ENCODE measurements at regions not wholly inside any gene's neighbourhood (a gene's known extent, or its start where the extent isn't known, plus 50 kb on each side); places are given as distances from the start of the nearest gene placed in this dataset.
"Not testable (repeated sequence)": the region's sequence is repeated elsewhere in the genome, so short reads cannot be mapped to it uniquely, and the experiment has no call there.

DNA sequence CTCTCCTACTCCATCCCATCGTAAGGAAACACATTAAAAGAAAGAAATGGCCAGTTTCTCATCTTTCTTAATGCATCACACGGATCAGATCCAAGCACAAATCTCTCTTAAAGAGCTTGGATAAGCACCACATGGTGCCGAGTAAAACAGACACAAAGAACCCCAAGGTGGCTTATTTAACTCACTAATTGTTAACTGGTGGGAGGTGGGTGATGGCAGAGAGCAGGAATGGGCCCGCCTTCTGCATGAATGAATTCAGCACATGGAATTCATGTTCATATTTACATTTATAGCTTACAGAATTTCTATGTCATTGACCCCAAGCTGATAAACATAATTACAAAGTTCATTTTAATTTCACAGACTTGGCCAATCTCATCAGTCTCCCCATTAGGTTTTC, 89.9 kb downstream of the MZT1 start:
- CTCF ChIA-PET = interaction anchor here (0.6 kb wide), 1 partner anchor 10 kb away, joined by 3 read pairs; no protein-coding TSS in a partner anchor
- no peaks in the 10 kb centered on the region for H3K4me1 Mint-ChIP-seq (ENCODE audit: low read depth)
- H3K9me3 Mint-ChIP-seq = no peaks in the 10 kb centered on the region
- POLR2A ChIA-PET = no interaction called here
- no peak overlapping the region for H3K4me3 Mint-ChIP-seq
- H3K36me3 Mint-ChIP-seq = no peaks in the 10 kb centered on the region
- DNase-seq = no peak
- no peaks in the 10 kb centered on the region for H3K27me3 Mint-ChIP-seq
- intact Hi-C loops (cut with micrococcal nuclease) = no loop called here
- no peak overlapping the region for H3K27ac Mint-ChIP-seq

DNA sequence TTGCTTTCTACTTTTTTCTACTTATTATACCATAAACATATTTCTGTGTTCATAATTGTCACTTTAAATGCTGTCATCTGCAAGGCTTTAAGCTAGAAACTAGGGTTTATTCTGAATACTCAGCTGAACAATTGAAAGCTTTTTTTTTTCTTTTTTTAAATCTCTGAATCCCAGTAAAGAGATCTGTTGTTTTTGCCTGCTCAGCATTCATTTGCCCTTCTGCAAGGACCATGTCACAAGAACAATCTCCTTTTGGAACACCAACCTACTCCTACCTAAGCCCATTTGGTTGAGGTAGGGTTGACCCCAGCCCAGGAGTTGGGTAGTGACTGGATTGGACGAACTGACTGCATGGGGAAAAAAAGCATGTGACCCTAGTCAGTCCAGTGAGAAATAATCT, 92.6 kb downstream of the MZT1 start:
- Mint-ChIP-seq H3K27me3 (peaks cover 3% of the 10 kb centered on the region), H3K36me3 (no peaks in the 10 kb centered on the region), H3K4me3 (no peak overlapping the region), H3K4me1 (ENCODE audit: low read depth) (no peaks in the 10 kb centered on the region), H3K9me3 (no peaks in the 10 kb centered on the region), H3K27ac (no peak overlapping the region)
- CTCF ChIA-PET = no interaction called here
- POLR2A ChIA-PET = no interaction called here
- no peak for DNase-seq
- intact Hi-C loops (cut with micrococcal nuclease) = no loop called here

DNA sequence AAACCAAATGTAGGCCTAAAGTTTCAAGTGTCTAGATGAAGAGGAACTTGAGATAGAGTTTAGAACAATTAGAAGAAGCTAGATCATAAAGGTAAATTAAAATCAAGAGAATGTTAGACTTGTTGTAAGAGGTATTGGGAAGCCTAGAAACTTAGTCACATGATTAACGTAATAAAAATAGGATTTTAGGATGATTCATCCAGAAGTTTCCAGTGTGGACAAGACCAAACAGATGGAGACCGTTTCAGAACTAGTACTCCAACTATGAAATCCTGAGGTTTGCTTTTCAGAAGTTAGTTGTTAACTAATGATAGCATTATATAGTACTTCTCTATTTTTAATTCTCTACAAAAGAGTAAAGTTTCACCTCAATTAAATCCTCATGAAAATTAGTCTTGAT, 104.9 kb downstream of the MZT1 start:
- no peak for DNase-seq
- H3K9me3 Mint-ChIP-seq = no peaks in the 10 kb centered on the region
- peaks cover 10% of the 10 kb centered on the region for H3K27me3 Mint-ChIP-seq
- H3K4me1 Mint-ChIP-seq (ENCODE audit: low read depth) = no peaks in the 10 kb centered on the region
- no peak overlapping the region for H3K4me3 Mint-ChIP-seq
- intact Hi-C loops (cut with micrococcal nuclease) = no loop called here
- ChIA-PET POLR2A (no interaction called here), CTCF (no interaction called here)
- H3K36me3 Mint-ChIP-seq = no peaks in the 10 kb centered on the region
- H3K27ac Mint-ChIP-seq = no peak overlapping the region

DNA sequence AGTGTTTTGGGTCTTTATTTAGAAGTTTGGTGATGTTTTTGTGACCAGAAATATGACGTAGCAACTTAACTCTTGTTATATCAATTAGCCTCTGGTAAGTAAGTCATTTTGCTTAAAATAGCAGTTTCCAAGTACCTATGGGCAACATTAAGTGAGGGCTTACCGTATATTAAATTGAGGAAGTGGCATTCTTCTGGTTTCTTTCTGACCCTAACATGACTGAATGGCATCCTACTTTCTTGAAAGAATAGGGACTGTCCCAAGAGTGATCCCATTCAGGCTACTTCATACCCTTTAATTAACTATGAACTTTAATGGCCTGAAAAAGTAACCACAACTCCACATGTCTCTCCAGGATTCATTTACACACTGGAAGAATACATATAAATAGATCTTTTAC, 106.6 kb downstream of the MZT1 start:
- peaks cover 1% of the 10 kb centered on the region for H3K27me3 Mint-ChIP-seq
- H3K27ac Mint-ChIP-seq = no peak overlapping the region
- H3K9me3 Mint-ChIP-seq = no peaks in the 10 kb centered on the region
- H3K4me1 Mint-ChIP-seq (ENCODE audit: low read depth) = no peaks in the 10 kb centered on the region
- POLR2A ChIA-PET = no interaction called here
- no peak overlapping the region for H3K4me3 Mint-ChIP-seq
- no peak for DNase-seq
- H3K36me3 Mint-ChIP-seq = no peaks in the 10 kb centered on the region
- intact Hi-C loops (cut with micrococcal nuclease) = no loop called here
- CTCF ChIA-PET = no interaction called here

DNA sequence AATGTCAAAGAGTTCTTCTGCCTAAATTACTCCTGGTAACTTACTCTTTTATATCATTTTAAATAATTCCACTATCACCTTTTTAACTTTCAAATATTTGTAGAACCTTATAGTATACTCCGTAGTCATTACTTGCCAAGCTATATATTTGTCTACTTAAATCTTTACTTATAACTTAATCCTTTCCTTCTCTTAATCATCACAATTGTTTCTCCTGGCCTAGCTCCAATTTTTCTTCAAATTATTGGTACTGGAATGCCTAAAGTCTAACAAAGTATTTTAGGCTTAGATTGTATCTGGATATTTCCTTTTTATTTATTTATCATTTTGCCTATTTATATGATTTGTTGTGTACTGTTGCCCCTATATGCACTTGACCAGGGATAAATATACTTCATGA, 109.5 kb downstream of the MZT1 start:
- Mint-ChIP-seq H3K9me3 (no peaks in the 10 kb centered on the region), H3K27ac (no peak overlapping the region)
- intact Hi-C loops (cut with micrococcal nuclease) = no loop called here

DNA sequence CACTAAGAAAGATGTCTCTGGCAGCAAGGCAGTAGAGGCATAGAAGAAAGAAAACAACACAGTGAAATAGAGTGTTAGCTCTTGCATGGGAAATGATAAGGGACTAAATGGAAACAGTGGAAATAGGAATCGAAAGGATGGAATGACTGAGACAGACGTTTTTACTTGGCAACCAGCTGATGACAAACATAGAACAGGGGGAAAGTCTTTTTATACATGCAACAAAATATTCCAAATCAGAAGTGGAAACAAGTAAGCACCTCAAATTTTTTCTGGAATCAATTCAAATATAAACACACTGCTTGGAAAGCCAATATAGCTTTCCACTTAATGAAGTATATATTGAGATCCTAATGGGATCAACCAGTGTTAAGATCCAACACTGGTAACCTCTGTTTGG, 110.2 kb downstream of the MZT1 start:
- H3K27ac Mint-ChIP-seq = no peak overlapping the region
- no peaks in the 10 kb centered on the region for H3K4me1 Mint-ChIP-seq (ENCODE audit: low read depth)
- no peaks in the 10 kb centered on the region for H3K9me3 Mint-ChIP-seq
- H3K36me3 Mint-ChIP-seq = no peaks in the 10 kb centered on the region
- intact Hi-C loops (cut with micrococcal nuclease) = no loop called here
- H3K4me3 Mint-ChIP-seq = no peak overlapping the region
- DNase-seq = no peak
- ChIA-PET POLR2A (no interaction called here), CTCF (interaction anchor here (0.6 to 1.5 kb wide), 4 partner anchors 9 to 32 kb away, joined by 3 to 5 read pairs (median 3); no protein-coding TSS in a partner anchor)
- H3K27me3 Mint-ChIP-seq = no peaks in the 10 kb centered on the region

More for the DNA sequence above, 109.5 kb downstream of the MZT1 start:
- CTCF ChIA-PET = interaction anchor here (0.6 to 1.5 kb wide), 4 partner anchors 8 to 31 kb away, joined by 3 to 5 read pairs (median 3); no protein-coding TSS in a partner anchor
- POLR2A ChIA-PET = no interaction called here
- no peaks in the 10 kb centered on the region for H3K36me3 Mint-ChIP-seq
- H3K4me3 Mint-ChIP-seq = no peak overlapping the region
- no peak for DNase-seq
- H3K27me3 Mint-ChIP-seq = peaks cover 1% of the 10 kb centered on the region
- H3K4me1 Mint-ChIP-seq (ENCODE audit: low read depth) = no peaks in the 10 kb centered on the region

DNA sequence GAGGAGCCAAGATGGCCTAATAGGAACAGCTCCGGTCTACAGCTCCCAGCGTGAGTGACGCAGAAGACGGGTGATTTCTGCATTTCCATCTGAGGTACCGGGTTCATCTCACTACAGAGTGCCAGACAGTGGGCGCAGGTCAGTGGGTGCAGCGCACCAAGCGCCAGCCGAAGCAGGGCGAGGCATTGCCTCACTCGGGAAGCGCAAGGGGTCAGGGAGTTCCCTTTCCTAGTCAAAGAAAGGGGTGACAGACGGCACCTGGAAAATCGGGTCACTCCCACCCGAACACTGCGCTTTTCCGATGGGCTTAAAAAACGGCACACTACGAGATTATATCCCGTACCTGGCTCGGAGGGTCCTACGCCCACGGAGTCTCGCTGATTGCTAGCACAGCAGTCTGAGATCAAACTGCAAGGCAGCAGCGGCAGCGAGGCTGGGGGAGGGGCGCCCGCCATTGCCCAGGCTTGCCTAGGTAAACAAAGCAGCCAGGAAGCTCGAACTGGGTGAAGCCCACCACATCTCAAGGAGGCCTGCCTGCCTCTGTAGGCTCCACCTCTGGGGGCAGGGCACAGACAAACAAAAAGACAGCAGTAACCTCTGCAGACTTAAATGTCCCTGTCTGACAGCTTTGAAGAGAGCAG, 117.1 kb downstream of the MZT1 start:
- H3K9me3 Mint-ChIP-seq; H3K36me3 Mint-ChIP-seq; CTCF ChIA-PET; H3K27ac Mint-ChIP-seq; DNase-seq; H3K4me1 Mint-ChIP-seq (ENCODE audit: low read depth); H3K4me3 Mint-ChIP-seq; POLR2A ChIA-PET; intact Hi-C loops (cut with micrococcal nuclease); H3K27me3 Mint-ChIP-seq: not testable (repeated sequence)

DNA sequence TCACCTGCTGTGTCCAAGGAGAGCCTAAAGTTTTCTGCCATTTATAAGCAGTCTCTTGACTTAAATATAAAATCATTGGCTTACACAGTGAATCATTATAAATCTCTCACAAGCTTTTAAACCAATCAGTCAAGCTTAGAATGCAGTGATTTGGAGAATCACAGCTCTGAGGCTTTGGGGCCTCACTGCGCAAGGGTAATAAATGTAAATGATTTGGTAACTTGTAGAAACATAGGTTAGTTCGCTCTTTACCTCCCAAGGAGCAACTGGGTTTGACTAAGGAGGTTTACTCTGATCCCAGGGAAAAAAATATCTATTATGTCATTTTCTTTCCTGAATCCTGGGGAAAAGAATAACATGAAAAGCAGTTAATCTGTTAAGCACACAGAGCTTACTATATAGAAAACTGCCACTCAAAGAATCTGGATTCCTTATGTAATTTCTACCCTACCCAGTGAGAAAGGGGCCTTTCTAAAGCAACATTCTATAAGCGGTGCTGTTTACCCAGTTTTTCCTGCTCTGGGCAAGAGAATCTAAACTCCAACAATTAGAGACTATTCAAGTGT, 128.2 kb downstream of the MZT1 start:
- no peaks in the 10 kb centered on the region for H3K4me1 Mint-ChIP-seq (ENCODE audit: low read depth)
- intact Hi-C loops (cut with micrococcal nuclease) = no loop called here

DNA sequence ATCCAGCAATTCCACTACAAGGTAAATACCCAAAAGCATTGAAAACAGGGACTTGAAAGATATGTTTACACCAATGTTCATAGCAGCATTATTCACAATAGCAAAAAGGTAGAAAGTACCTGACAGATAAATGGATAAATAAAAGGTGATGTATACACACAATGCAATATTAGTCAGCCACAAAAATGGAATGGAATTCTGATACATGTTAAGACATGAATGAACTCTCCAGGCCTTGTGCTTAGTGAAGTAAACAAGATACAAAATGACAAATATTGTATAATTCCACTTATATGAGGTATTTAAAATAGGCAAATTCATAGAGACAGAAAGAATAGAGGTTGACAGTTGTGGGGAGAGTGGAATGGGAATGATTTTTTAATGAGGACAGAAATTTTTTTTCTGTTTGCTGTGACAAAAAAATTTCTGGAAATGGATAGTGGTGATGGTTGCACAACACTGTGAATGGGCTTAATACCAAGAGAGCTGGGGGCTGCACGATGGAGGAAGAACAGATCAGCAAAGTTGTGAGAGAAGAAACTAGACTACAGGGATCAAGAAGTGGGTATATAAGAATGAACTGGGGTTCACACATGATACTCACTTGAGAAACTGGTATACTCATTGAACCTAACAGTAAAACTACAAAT, 137.2 kb downstream of the MZT1 start:
- Mint-ChIP-seq H3K36me3 (no peaks in the 10 kb centered on the region), H3K4me3 (no peak overlapping the region), H3K27me3 (peaks cover 2% of the 10 kb centered on the region), H3K27ac (no peak overlapping the region), H3K9me3 (no peaks in the 10 kb centered on the region), H3K4me1 (ENCODE audit: low read depth) (no peaks in the 10 kb centered on the region)
- ChIA-PET CTCF (no interaction called here), POLR2A (no interaction called here)
- intact Hi-C loops (cut with micrococcal nuclease) = no loop called here
- DNase-seq = no peak

More for the DNA sequence above, 128.2 kb downstream of the MZT1 start:
- Mint-ChIP-seq H3K36me3 (no peaks in the 10 kb centered on the region), H3K4me3 (no peak overlapping the region), H3K9me3 (no peaks in the 10 kb centered on the region), H3K27me3 (no peaks in the 10 kb centered on the region), H3K27ac (no peak overlapping the region)
- no peak for DNase-seq
- ChIA-PET POLR2A (no interaction called here), CTCF (interaction anchor here (0.6 kb wide), 2 partner anchors 18 to 118 kb away, joined by 3 read pairs; no protein-coding TSS in a partner anchor)

DNA sequence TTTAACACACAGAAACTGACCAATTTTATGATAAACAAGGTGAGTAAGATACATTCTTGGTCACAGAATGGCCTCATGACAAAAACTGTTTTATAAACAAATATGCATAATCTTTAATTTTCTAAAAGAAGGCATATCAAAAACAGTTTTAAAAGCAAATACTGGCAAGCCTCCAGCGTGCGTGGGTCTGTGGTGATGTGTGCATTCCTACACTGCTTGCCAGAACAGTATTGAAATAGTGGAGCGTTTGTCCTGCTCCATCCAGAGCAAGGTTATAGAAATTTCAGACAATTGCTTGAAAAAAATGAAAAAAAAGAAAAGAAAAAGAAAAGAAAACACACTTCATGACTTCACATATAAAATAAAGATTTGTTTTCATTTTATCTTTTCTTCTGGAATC, 140.9 kb downstream of the MZT1 start:
- H3K9me3 Mint-ChIP-seq = no peaks in the 10 kb centered on the region
- POLR2A ChIA-PET = no interaction called here
- no peaks in the 10 kb centered on the region for H3K4me1 Mint-ChIP-seq (ENCODE audit: low read depth)
- H3K27me3 Mint-ChIP-seq = peaks cover 3% of the 10 kb centered on the region
- CTCF ChIA-PET = no interaction called here
- intact Hi-C loops (cut with micrococcal nuclease) = no loop called here
- DNase-seq = no peak
- no peaks in the 10 kb centered on the region for H3K36me3 Mint-ChIP-seq
- H3K4me3 Mint-ChIP-seq = no peak overlapping the region
- H3K27ac Mint-ChIP-seq = no peak overlapping the region

DNA sequence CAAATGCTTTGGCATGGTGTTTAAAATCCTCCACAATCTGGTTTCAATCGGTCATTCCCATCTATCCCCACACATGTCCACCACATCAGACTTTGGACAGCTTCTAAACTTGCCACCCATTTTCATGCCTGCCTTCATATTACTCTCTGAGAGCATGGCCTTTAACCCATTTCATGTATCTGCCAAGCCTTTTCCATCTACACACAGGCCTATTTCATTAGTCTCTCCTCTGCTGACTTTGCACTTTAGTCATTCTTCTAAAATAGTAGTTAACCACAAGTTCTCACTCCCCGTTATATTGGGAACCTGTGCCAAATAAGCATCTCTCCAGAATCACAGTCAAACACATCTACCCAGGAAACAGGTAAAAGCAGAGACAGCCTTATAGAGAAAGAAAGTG, 142.2 kb downstream of the MZT1 start:
- peaks cover 3% of the 10 kb centered on the region for H3K27me3 Mint-ChIP-seq
- CTCF ChIA-PET = no interaction called here
- no peaks in the 10 kb centered on the region for H3K9me3 Mint-ChIP-seq
- POLR2A ChIA-PET = no interaction called here
- no peaks in the 10 kb centered on the region for H3K4me1 Mint-ChIP-seq (ENCODE audit: low read depth)
- H3K27ac Mint-ChIP-seq = no peak overlapping the region
- no peak for DNase-seq
- H3K36me3 Mint-ChIP-seq = no peaks in the 10 kb centered on the region
- intact Hi-C loops (cut with micrococcal nuclease) = no loop called here
- no peak overlapping the region for H3K4me3 Mint-ChIP-seq

DNA sequence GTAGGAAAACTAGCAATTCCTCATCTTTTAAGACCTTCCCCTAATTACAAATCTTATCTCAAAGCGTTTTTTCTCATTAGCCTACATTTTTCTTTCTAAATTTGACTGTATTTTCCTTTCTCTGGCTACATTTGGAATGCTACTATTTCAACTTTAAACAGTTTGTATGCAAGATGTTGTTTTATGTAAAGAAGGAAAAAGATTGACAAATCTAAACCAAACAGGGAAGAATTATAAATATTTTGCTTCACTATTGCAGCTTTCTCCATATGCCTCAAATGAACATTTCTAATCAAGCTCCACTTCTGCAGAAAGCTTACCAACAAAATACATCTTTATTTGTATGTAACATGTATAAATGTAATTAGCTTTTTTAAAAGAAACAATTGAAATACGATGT, 156.2 kb downstream of the MZT1 start:
- POLR2A ChIA-PET = no interaction called here

DNA sequence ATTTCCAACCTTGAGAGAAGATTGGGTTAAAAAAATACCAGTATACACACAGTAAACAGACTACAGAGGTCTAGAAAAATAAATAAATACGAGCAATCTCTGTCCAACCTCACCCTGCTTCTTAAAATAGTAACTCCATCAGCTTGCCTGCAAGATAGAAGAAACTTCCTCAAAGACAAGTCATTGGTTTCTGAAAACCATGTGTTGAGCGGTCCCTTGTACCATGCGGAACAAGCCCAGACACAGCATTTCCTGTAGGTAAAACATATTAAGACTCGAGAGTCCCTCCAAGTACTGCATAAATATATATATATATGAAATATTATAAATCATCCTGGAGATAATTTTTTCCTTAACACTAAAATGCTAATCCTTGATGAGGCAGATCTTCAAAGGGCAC, 157.4 kb downstream of the MZT1 start:
- peaks cover 7% of the 10 kb centered on the region for H3K27me3 Mint-ChIP-seq
- H3K36me3 Mint-ChIP-seq = no peaks in the 10 kb centered on the region
- ChIA-PET CTCF (no interaction called here), POLR2A (no interaction called here)
- no peak overlapping the region for H3K27ac Mint-ChIP-seq
- H3K9me3 Mint-ChIP-seq = no peaks in the 10 kb centered on the region
- no peak overlapping the region for H3K4me3 Mint-ChIP-seq
- DNase-seq = no peak
- no peaks in the 10 kb centered on the region for H3K4me1 Mint-ChIP-seq (ENCODE audit: low read depth)
- intact Hi-C loops (cut with micrococcal nuclease) = no loop called here

More for the DNA sequence above, 156.2 kb downstream of the MZT1 start:
- intact Hi-C loops (cut with micrococcal nuclease) = no loop called here
- Mint-ChIP-seq H3K36me3 (no peaks in the 10 kb centered on the region), H3K9me3 (peaks cover 10% of the 10 kb centered on the region), H3K4me1 (ENCODE audit: low read depth) (no peaks in the 10 kb centered on the region), H3K27me3 (peaks cover 7% of the 10 kb centered on the region), H3K4me3 (no peak overlapping the region), H3K27ac (no peak overlapping the region)
- DNase-seq = no peak
- CTCF ChIA-PET = interaction anchor here (0.6 kb wide), 1 partner anchor 1086 kb away, joined by 3 read pairs; no protein-coding TSS in a partner anchor

All from activated CD4-positive, alpha-beta memory T cell treated with anti-CD3 and anti-CD28 coated beads for 36 hours (primary cell).